Neural crest cell (in vitro differentiated cells): ENCODE measurements at regions not wholly inside any gene's neighbourhood (a gene's known extent, or its start where the extent isn't known, plus 50 kb on each side); places are given as distances from the start of the nearest gene placed in this dataset.

Experiments used
- DNase-seq: peaks from one replicate; pipeline ENCODE4 v3.0.0; 2021; ENCODE audit warnings: low read depth, mixed read lengths, low spot score
- H3K27ac Mint-ChIP-seq: one replicate; pipeline ENCODE4 v1.8.0; 2021; ENCODE audit warnings: mild to moderate bottlenecking, mixed read lengths; ENCODE audit not compliant: unreplicated experiment
- H3K27me3 Mint-ChIP-seq: 2 replicates; pipeline ENCODE4 v1.8.0; 2021; ENCODE audit warnings: low read depth, mild to moderate bottlenecking, mixed read lengths
- H3K36me3 Mint-ChIP-seq: 2 replicates; pipeline ENCODE4 v1.8.0; 2021; ENCODE audit warnings: low read depth, mild to moderate bottlenecking, mixed read lengths
- H3K4me1 Mint-ChIP-seq: 2 replicates; pipeline ENCODE4 v1.8.0; 2021; ENCODE audit warnings: mixed read lengths
- H3K4me3 Mint-ChIP-seq: one replicate; pipeline ENCODE4 v1.8.0; 2021; ENCODE audit warnings: mild to moderate bottlenecking, mixed read lengths
- H3K9me3 Mint-ChIP-seq: 2 replicates; pipeline ENCODE4 v1.8.0; 2021; ENCODE audit warnings: mixed read lengths
- CTCF ChIP-seq: fragments of 200-600 bp; sonication (generic); conservative IDR thresholded peaks from 2 replicates; pipeline ENCODE4 v1.5.0; 2021; ENCODE audit warnings: antibody characterized with exemption, mild to moderate bottlenecking

- Mint-ChIP-seq H3K36me3 (peaks cover 16% of the 10 kb centered on the region), H3K4me1 (peaks cover 71% of the 10 kb centered on the region), H3K9me3 (no peaks in the 10 kb centered on the region), H3K27me3 (no peaks in the 10 kb centered on the region), H3K27ac (peak overlapping the region; percentile 1), H3K4me3 (peak overlapping the region; percentile 35)
- no peak for TF ChIP-seq CTCF
- DNase-seq = no peak
Measured at GRCh38 chr19:46925548-46925950, 64.8 kb downstream of the ARHGAP35 start.

DNA sequence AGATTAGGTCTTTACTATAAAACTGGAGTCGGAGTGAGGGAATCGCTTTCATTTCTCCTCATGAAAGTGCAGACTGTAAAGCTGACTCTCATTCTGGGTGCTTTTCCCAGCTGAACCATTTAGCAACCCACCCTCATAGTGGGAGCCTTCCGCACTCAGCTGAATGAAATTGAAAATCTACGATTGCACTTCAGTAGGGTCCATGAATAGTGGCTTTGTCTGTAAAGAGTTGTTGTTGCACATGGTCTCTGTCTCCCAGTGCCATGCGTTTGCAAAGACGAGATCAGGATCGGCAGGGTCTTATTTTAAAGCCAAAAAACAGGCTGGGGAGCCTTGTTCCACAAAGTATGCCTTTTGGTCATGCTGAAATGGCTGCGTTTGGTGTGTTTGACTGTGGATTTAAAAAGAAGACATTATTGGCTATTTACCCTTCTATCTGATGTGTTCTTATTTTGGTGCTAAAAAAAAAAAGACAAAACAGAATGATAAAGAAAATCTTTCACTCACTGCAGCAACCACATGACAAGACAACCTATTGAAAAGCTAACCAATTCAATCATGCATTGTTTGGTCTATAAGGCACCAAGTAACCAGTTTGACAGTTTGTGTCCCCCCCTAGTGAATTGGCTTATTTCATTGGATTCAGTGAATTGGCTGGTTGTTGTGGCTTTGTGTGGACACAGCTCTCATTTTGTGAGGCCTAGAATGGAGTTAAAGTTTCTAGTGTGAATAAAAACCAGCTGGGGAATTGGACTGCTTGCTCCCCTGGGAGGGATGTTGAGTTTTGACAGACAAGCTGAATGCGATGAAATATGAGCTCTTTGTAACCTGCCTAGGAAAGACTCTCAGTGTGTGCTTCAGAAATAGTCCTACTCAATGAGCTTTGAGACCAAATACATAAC lies 65.6 kb downstream of the ARHGAP35 start:
- DNase-seq = no peak
- Mint-ChIP-seq H3K4me3 (peak overlapping the region; percentile 35), H3K4me1 (peaks cover 62% of the 10 kb centered on the region), H3K9me3 (no peaks in the 10 kb centered on the region), H3K36me3 (peaks cover 9% of the 10 kb centered on the region), H3K27me3 (no peaks in the 10 kb centered on the region), H3K27ac (peak overlapping the region; percentile 75)
- no peak for TF ChIP-seq CTCF

GRCh38 chr19:46927106-46927505 lies 66.3 kb downstream of the ARHGAP35 start:
- H3K27ac Mint-ChIP-seq = peak overlapping the region; percentile 68
- H3K36me3 Mint-ChIP-seq = peaks cover 3% of the 10 kb centered on the region
- no peaks in the 10 kb centered on the region for H3K9me3 Mint-ChIP-seq
- no peaks in the 10 kb centered on the region for H3K27me3 Mint-ChIP-seq
- DNase-seq = no peak
- peak overlapping the region; percentile 35 for H3K4me3 Mint-ChIP-seq
- H3K4me1 Mint-ChIP-seq = peaks cover 56% of the 10 kb centered on the region
- no peak for TF ChIP-seq CTCF

GRCh38 chr19:46927893-46928292 lies 67.1 kb downstream of the ARHGAP35 start:
- H3K36me3 Mint-ChIP-seq = no peaks in the 10 kb centered on the region
- no peaks in the 10 kb centered on the region for H3K27me3 Mint-ChIP-seq
- H3K4me3 Mint-ChIP-seq = peak overlapping the region; percentile 35
- DNase-seq = no peak
- peaks cover 49% of the 10 kb centered on the region for H3K4me1 Mint-ChIP-seq
- no peak for TF ChIP-seq CTCF
- no peaks in the 10 kb centered on the region for H3K9me3 Mint-ChIP-seq
- H3K27ac Mint-ChIP-seq = peak overlapping the region; percentile 81

DNA sequence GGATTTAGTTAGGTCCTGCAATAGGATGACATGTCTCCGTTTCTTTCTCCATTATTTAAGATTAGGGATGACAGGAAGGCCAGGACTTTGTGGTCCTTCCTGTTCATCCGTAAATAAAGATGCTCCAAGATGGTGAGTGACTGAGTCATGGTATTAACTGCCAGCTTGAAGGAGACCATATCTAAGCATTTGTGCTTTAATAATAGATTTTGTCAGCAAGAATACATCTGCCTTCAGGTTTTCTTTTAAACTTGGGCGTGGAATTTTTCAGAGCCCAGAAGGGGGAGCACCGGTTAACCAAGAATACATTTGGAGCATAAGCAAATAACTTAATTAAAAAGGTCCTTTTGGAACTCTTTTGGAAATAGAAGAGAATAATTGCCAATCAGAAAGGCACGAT lies 68.2 kb downstream of the ARHGAP35 start:
- H3K27me3 Mint-ChIP-seq = no peaks in the 10 kb centered on the region
- H3K27ac Mint-ChIP-seq = no peak overlapping the region
- DNase-seq = no peak
- no peak for TF ChIP-seq CTCF
- no peaks in the 10 kb centered on the region for H3K36me3 Mint-ChIP-seq
- H3K9me3 Mint-ChIP-seq = no peaks in the 10 kb centered on the region
- peaks cover 53% of the 10 kb centered on the region for H3K4me1 Mint-ChIP-seq
- H3K4me3 Mint-ChIP-seq = no peak overlapping the region
